ENCODE measurements at regions not wholly inside any gene's neighbourhood (a gene's known extent, or its start where the extent isn't known, plus 50 kb on each side); places are given as distances from the start of the nearest gene placed in this dataset.
"Not testable (repeated sequence)": the region's sequence is repeated elsewhere in the genome, so short reads cannot be mapped to it uniquely, and the experiment has no call there.

DNA sequence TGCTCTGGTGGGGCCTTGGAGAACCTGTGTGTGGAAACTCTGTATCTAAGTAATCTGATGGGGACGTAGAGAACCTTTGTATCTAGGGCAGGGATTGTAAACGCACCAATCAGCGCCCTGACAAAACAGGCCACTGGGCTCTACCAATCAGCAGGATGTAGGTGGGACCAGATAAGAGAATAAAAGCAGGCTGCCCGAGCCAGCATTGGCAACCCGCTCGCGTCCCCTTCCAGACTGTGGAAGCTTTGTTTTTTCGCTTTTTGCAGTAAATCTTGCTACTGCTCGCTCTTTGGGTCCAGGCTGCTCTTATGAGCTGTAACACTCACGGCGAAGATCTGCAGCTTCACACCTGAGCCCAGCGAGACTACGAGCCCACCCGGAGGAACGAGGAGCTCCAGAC, 299.3 kb downstream of the SLC7A11 start:
- H3K4me3 ChIP-seq (ENCODE audit: insufficient read depth, low read depth, low read length); in situ Hi-C loops (cut with MboI; ENCODE audit: low sequenced_read_pairs); H4K8ac ChIP-seq (ENCODE audit: low read depth in 2 of 2, low read length in 2 of 2); ATAC-seq (ENCODE audit: low read depth); H2AK9ac ChIP-seq (replicated peaks; ENCODE audit: low read depth, low read length, poor library complexity); dilution Hi-C loops (cut with HindIII; ENCODE audit: low sequenced_read_pairs, unreplicated experiment); H4K20me1 ChIP-seq (ENCODE audit: insufficient read depth, low read length); H3K56ac ChIP-seq (ENCODE audit: extremely low read depth, insufficient read depth, low read length); BruUV-seq (replicated peaks); H3K9me3 ChIP-seq (ENCODE audit: control insufficient read depth, insufficient read depth, low read length); H2BK20ac ChIP-seq (ENCODE audit: low read depth, low read length); H3K27ac ChIP-seq (ENCODE audit: insufficient read depth, low read length); H3K4ac ChIP-seq (ENCODE audit: low read depth, low read length); H4K5ac ChIP-seq (ENCODE audit: low read depth, low read length); CTCF ChIA-PET; H2BK5ac ChIP-seq (ENCODE audit: low read depth, low read length, poor library complexity, severe bottlenecking); H3K14ac ChIP-seq (replicated peaks; ENCODE audit: low read depth, low read length); H4K91ac ChIP-seq (ENCODE audit: insufficient read depth, low read depth, low read length); H3K9ac ChIP-seq (ENCODE audit: low read depth, low read length); H3K4me1 ChIP-seq (ENCODE audit: control insufficient read depth, insufficient read depth, low read length); intact Hi-C loops (cut with micrococcal nuclease); H3K4me2 ChIP-seq (ENCODE audit: low read depth, low read length); DNase-seq; H2AK5ac ChIP-seq (ENCODE audit: low read depth, low read length); H2BK120ac ChIP-seq (ENCODE audit: low read depth, low read length); H3K27me3 ChIP-seq (ENCODE audit: control insufficient read depth, insufficient read depth, low read length); H3K9me1 ChIP-seq (ENCODE audit: insufficient read depth, low read length); POLR2A ChIA-PET (ENCODE audit: unreplicated experiment); H2AFZ ChIP-seq (replicated peaks; ENCODE audit: low read length, poor library complexity); H3K79me1 ChIP-seq (ENCODE audit: low read depth in 1 of 2, low read length in 2 of 2); H3K36me3 ChIP-seq (ENCODE audit: control insufficient read depth, insufficient read depth, low read length); H2BK15ac ChIP-seq (ENCODE audit: low read depth, low read length); H3K18ac ChIP-seq (ENCODE audit: low read depth, low read length); H3K23ac ChIP-seq (ENCODE audit: low read depth, low read length): not testable (repeated sequence)
- 95% methylated on average over 14 of the region's 15 CpGs; no CpG with 5 or more reads in 1 of the 2 experiments for WGBS, 2 experiments (ENCODE audit: extremely low coverage in 2 of 2, insufficient read length in 1 of 2)

DNA sequence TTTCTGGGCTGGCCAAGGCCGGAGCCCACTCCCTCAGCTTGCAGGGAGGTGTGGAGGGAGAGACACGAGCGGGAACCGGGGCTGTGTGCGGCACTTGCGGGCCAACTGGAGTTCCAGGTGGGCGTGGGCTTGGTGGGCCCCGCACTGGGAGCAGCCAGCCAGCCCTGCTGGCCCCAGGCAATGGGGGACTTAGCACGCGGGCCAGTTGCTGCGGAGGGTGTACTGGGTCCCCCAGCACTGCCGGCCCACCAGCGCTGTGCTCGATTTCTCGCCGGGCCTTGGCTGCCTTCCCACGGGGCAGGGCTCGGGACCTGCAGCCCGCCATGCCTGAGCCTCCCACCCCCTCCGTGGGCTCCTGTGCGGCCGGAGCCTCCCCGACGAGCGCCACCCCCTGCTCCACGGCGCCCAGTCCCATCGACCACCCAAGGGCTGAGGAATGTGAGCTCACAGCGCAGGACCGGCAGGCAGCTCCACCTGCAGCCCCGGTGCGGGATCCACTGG, 300.1 kb downstream of the SLC7A11 start:
- H3K14ac ChIP-seq (replicated peaks; ENCODE audit: low read depth, low read length); ATAC-seq (ENCODE audit: low read depth); H3K9me1 ChIP-seq (ENCODE audit: insufficient read depth, low read length); BruUV-seq (replicated peaks); H4K20me1 ChIP-seq (ENCODE audit: insufficient read depth, low read length); DNase-seq; H2BK20ac ChIP-seq (ENCODE audit: low read depth, low read length); H3K4me3 ChIP-seq (ENCODE audit: insufficient read depth, low read depth, low read length); POLR2A ChIA-PET (ENCODE audit: unreplicated experiment); H3K79me1 ChIP-seq (ENCODE audit: low read depth in 1 of 2, low read length in 2 of 2); H2BK15ac ChIP-seq (ENCODE audit: low read depth, low read length); H4K91ac ChIP-seq (ENCODE audit: insufficient read depth, low read depth, low read length); H2AK5ac ChIP-seq (ENCODE audit: low read depth, low read length); H3K4me2 ChIP-seq (ENCODE audit: low read depth, low read length); dilution Hi-C loops (cut with HindIII; ENCODE audit: low sequenced_read_pairs, unreplicated experiment); H4K5ac ChIP-seq (ENCODE audit: low read depth, low read length); CTCF ChIA-PET; H3K4ac ChIP-seq (ENCODE audit: low read depth, low read length); H4K8ac ChIP-seq (ENCODE audit: low read depth in 2 of 2, low read length in 2 of 2); H3K9me3 ChIP-seq (ENCODE audit: control insufficient read depth, insufficient read depth, low read length); H2AFZ ChIP-seq (replicated peaks; ENCODE audit: low read length, poor library complexity); H2AK9ac ChIP-seq (replicated peaks; ENCODE audit: low read depth, low read length, poor library complexity); H3K27ac ChIP-seq (ENCODE audit: insufficient read depth, low read length); H2BK120ac ChIP-seq (ENCODE audit: low read depth, low read length); H3K56ac ChIP-seq (ENCODE audit: extremely low read depth, insufficient read depth, low read length); H3K23ac ChIP-seq (ENCODE audit: low read depth, low read length); H3K36me3 ChIP-seq (ENCODE audit: control insufficient read depth, insufficient read depth, low read length); H3K9ac ChIP-seq (ENCODE audit: low read depth, low read length); H3K27me3 ChIP-seq (ENCODE audit: control insufficient read depth, insufficient read depth, low read length); intact Hi-C loops (cut with micrococcal nuclease); in situ Hi-C loops (cut with MboI; ENCODE audit: low sequenced_read_pairs); H3K4me1 ChIP-seq (ENCODE audit: control insufficient read depth, insufficient read depth, low read length); H3K18ac ChIP-seq (ENCODE audit: low read depth, low read length); H2BK5ac ChIP-seq (ENCODE audit: low read depth, low read length, poor library complexity, severe bottlenecking): not testable (repeated sequence)
- 81% methylated on average over 6 of the region's 32 CpGs; no CpG with 5 or more reads in 1 of the 2 experiments for WGBS, 2 experiments (ENCODE audit: extremely low coverage in 2 of 2, insufficient read length in 1 of 2)

Measured in IMR-90 (cell line).